GM18909 (cell line): ENCODE measurements at regions not wholly inside any gene's neighbourhood (a gene's known extent, or its start where the extent isn't known, plus 50 kb on each side); places are given as distances from the start of the nearest gene placed in this dataset.
"Not testable (repeated sequence)": the region's sequence is repeated elsewhere in the genome, so short reads cannot be mapped to it uniquely, and the experiment has no call there.

ENCODE experiments used
- ATAC-seq: cut with Tn5 transposase; IDR thresholded peaks from one replicate; pipeline ENCODE4 v1.9.1; 2021; ENCODE audit warnings: mild to moderate bottlenecking; ENCODE audit not compliant: unreplicated experiment, poor library complexity

DNA sequence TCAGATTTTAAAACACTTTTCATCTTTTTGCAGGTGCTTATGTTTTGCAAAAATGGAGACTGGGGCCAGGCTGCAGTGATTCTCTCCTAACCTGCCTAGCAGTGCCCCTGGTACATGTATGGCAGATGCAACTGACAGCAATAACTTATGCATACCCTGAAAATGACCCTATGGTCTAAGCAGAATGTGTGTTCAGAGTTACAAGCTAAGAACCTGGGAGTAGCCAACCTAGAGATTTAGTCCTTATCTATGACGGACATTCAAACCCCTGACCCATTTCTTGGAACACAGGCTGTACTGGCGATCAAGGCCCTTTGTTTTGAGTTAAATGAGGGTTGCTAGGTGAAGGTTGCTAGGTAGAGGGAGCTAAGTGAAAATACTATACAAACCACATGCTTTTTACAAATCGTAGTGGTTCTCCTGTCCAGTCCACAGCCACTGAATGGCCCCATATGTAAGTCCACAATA, 184.9 kb upstream of the SESN3 start:
- no peak for ATAC-seq

DNA sequence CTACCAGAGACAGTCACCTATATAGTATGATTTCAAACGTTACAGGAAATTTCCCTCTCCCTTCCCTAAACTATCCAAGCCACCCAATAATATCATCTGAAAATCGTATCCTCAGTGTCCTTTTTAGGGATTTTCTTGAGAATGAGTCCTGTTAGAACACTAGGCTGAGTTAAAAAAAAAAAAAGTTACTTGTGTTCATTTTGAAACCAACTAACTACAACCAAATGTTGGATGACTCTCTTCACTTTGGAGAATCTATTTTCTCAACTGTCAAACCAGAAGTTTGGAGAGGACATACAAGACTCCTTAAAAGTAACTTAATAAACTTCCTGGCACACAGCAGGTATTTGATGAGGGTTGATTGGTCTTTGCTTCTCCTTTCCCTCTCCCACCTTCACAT, 183.2 kb upstream of the SESN3 start:
- no peak for ATAC-seq

DNA sequence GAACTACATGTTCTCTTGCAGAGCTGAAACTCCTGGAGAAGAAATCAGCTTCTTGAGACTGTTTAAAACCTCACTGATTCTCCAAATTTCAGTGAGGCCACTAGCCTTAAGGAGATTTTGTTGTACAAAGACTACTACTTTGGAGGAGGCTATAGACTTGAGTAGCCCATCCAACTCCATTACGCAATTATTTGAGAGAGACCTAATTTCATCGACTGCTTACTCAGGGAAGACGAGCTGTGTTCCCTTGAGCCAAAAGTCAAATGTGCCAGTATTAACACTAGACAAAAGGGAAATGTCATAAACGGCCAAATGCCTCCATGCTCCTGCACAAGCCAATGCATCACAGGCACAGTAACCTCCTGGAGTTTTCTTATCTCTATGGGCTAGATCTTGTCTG, 182.8 kb upstream of the SESN3 start:
- ATAC-seq: no peak

DNA sequence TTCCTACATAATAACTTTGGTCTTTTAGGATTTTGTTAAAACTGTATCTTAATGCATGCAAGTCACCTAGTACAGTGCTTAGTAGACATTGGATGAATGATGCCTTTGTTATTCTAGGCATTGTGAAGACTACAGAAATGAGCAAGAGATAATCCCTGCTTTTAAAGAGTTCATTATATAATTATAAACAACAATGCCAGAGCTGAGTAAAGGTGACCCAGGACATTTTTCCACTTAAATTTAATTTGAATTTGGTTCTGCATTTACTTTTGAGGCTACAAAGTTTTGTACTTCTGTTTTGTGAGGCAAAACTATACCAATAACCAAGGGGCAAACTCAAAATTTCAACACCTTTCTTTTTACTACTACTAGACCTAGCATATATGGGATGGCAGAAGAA, 182.0 kb upstream of the SESN3 start:
- no peak for ATAC-seq

DNA sequence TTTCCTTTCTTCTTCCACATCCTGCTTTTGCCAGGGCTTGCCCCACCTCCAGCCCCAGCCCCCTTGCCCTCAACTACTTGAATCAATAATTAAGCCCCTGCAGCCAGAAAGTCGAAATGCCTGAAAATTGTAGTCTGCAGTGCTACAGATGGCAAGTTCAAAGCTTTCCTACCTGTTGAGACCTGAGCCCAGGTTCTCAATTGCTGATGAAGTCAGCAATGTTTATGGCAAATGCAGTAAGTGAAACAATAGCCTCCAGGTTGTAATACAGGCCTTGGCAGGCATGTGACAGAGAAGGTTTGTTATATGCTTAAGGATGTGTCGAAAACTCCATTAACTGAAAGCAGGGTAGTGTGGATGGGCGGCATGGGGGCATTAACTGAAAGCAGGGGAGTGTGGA, 181.1 kb upstream of the SESN3 start:
- no peak for ATAC-seq

DNA sequence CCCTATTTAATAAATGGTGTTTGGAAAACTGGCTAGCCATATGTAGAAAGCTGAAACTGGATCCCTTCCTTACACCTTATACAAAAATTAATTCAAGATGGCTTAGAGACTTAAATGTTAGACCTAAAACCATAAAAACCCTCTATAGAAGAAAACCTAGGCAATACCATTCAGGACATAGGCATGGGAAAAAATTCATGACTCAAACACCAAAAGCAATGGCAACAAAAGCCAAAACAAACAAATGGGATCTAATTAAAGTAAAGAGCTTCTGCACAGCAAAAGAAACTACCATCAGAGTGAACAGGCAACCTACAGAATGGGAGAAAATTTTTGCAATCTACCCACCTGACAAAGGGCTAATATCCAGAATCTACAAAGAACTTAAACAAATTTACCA, 179.7 kb upstream of the SESN3 start:
- not testable (repeated sequence) for ATAC-seq

DNA sequence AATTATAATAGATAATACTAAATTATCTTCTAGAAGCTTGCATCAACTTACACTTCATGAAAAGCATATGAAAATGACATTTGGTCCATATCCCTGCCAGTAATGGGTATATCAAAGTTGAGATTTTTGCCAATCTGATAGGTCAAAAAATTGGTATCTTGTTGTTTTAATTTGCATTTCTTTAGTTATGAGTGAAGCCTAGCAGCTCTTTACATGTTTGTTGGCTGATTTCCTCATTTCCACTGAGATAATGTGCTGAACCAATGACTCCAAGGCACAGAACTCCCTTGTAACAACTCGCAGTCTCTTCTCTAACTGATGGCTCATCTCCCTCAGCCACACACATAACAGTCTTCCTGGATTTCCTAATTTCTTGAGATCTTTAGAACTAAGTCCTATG, 175.3 kb upstream of the SESN3 start:
- no peak for ATAC-seq

DNA sequence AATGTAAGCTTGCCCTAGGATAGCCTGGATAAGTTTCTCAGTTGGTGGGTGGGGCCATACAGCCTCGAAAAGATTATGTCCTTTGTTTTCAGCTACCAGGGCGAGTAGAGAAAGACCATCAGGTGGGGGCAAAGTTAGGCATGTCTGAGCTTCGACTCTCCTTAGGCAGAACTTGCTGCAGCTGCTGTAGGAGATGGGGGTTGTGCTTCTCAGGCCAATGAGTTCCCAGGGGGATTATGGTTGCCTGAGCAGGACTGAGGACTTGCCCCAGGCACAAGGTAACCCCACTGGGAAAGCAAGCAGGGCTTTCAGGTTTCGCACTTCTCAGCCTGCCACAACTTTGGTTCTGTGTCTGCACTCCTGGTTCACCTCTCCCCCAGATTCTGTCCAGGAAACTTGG, 173.4 kb upstream of the SESN3 start:
- ATAC-seq: no peak

DNA sequence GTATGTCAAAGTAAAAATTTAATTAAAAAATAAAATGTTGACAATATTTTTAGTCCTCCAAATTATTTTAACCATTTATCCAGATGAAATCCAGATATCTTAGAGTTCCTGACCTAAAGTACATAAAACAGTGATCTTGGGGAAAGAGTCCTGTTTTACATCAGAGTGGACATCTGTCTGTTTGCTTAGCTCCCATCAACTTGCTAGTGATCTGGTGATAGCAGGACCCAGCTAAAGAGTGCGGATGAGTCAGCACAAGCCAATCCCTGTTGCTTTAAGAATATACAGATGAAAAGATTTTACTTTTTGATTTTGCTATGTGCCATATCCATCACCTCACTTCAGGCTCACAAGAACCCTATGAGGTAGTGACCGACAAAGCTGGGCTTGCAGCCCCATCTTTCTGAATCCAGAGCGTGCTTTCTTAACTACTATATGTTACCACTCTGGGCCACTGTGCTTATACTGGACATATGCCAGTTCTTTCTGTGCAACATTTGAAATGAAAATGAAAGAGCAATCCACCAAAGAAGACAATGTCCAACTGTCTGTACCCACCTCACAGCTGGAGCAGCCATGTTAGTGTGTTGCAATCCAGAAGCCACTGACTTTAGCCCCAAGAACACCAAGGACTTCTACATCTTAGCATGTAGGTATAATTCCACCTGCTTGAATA, 167.6 kb upstream of the SESN3 start:
- ATAC-seq: no peak

DNA sequence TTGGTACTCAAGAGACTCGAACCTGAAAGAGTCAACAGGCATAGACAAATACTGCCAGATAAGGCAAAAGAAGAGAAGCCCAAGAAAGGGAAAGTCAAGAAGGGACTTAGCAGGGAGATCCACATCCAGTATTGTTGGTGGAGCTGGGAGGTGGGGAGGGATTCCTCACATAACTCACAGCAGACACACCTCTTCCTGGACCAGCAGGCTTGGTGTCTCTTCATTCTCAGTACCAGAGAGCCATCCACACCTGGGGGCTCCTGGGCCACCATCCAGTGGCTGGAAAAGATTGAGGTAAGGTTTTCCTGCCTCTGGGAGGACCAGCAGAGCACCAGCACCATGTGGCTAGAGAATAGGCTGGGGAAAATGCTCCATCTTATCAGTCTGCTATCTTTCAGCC, 161.6 kb upstream of the SESN3 start:
- no peak for ATAC-seq

DNA sequence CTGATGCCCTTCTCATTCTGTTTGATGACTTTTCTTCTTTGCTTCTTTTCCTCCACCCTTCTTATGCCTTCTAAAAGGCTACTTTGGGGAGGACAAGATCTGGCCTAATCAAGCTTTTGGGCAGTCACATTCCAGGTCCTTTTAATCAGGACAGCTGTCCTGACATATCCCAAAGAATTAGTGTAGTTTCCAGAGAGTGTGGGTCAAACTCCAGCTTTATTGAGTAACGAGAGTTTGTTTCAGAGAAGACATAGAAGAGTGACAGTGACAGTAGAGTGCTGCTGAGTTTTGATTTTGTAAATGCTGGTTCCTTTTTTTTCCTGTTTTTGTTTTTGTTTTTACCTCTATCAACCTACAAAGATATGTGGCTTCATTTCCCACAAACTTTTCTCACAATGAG, 158.4 kb upstream of the SESN3 start:
- ATAC-seq: no peak

DNA sequence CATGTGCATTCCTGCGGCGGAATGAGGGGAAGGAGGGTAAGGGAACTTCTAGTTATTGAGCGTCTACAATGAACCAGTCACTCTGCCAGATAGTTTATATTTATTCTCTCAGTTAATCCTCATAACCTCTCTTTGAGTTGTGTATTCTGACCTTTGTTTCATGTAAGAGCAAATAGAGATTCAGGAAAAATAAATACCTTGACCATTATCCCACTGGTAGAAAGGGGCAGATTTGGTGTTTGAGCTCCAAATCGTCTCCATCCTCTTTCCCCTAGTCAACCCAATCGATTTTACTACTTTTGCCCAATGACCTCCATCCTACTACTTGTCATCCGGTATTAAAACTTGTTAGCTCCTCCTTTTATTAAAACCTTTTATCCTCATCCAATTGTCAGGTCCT, 157.1 kb upstream of the SESN3 start:
- no peak for ATAC-seq

DNA sequence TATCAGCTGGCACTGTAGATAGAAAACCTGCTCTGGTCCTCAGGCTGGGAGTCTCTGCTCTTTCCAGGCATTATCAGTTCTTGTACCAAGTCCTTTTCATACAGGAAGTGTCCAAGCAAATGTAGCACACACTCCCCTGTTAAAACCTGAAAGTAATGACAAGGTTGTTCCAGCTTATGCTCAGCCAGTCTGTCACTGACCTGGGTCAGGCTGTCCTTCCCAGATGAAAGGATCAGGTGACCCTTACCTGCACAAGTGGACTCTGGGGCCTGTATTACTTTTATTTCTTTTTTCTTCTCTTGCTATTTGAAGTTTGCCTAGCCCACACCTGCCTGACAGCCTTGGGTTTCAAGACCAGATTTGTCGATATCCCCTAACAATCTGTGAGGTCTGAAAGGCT, 156.3 kb upstream of the SESN3 start:
- no peak for ATAC-seq

DNA sequence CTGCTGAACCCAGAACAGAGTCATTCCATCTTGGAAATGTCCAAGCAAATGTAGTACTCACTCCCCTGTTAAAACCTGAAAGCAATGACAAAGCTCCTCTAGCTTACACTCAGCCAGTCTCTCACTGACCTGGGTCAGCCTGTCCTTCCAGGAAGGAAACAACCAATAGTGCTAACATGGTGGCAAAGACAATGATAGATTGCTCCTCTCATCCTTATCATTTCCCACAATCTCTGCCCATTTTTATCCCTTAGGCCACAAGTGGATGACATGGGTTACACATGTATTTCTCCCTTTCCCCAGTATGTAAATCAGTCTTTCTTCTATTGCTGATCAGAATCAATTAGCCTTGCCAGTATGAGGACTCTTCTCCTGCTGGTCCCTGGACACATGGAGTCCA, 154.6 kb upstream of the SESN3 start:
- no peak for ATAC-seq

DNA sequence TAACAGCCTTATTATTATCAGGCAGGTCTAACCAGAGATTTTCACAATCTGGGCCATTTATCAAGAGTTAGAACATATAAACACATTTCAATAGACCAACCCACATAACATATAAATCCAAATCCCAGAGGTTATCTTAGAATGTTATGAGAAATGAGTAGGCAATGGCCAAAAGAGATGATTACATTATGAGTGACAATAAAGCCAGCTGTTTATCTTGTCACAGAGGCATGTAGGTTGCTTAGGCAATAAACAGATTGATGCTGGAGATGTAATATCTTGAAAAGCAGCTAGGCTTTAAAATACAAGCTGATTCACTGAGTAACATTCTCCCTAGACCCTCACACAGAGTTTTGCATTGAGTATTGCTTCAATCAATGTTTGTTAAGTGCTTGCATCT, 148.5 kb upstream of the SESN3 start:
- ATAC-seq: no peak

DNA sequence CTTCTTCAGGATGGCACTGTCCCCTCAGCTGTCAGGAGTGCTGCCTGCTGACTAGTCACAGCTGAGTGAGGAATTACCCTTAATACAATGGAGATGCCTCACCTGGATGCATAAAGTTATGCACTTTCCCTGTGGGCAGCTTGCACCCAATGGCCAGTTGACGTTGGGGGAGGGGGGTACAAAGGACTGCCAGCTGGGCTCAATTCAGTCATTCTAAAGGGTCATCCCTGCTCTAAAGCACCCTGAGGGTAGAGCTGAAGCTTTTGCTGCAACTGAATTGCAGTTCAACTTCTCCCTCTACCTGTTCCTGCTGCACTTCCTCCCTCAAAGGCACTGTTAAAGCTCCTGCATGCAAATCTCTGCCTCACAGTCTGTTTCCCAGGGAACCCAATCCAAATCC, 147.8 kb upstream of the SESN3 start:
- ATAC-seq: no peak

DNA sequence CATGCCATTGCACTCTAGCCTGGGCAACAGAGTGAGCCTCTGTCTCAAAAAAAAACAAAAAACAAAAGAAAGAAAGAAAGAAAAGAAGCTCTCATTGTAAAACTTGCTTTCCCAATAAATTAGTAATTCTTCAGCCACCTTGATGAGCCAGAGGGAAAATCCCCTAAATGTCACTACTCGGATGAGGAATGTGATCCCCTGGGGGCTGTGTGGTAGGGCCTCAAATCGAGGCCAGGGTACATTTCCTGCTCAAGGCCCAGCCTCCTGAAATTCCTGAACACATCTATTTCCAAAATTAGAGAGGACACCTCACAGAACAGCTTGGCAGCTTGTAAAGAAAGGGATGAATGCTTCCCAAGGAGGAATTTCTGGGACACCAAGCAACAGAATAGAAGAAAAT, 147.1 kb upstream of the SESN3 start:
- no peak for ATAC-seq

DNA sequence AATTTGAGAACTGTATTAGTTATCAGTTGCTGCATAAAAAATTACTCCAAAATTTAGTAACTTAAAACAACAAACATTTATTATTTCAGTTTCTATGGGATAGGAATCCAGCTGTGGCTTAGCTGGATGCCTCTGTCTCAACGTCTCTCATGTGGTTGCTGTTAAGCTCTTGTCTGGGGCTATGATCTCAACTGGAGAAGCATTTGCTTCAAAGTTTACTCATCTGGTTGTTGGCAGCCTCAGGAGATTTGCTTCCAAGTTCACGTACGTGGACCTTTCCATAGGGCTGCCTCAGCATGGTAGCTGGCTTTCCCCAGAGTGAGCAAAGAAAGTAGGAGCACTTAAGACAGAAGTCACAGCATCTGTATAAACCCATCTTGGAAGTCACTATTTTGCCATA, 144.9 kb upstream of the SESN3 start:
- no peak for ATAC-seq

DNA sequence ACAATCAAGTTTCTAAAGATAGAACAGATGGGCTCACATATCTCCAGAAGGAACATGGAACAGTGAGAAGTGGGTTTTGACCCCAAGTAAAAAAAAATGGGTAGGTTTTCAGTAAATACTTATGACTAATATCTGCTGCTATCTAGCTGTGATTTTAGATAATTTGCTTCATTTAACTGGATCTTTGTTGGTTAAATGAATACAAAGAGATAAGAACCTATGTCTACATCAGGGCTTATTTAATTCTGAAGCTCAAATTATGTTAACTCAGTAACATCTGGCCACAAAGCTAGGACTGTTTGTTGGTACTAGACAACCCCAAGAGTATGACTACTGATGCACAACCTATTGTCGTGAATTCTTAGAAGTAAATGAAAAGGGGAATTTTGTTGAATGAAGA, 144.4 kb upstream of the SESN3 start:
- no peak for ATAC-seq

DNA sequence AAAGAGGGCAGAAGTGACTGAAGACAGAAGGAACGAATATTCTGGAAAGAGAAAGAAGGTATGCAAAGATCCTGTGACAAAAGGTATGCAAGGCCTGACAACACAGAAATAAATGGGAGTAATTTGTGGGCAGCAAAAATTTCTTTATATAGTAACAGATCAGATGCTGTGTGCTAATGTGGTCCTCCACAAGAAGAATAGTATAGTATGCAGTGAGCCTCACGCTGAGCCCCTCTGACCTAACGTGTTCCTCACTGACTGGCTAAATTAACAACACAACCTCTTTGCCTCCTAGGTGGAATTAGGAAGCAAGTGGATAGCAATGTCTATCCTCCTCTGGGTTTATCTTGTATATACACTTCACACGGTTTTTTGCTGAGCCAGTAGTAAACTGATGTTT, 143.1 kb upstream of the SESN3 start:
- ATAC-seq: no peak

DNA sequence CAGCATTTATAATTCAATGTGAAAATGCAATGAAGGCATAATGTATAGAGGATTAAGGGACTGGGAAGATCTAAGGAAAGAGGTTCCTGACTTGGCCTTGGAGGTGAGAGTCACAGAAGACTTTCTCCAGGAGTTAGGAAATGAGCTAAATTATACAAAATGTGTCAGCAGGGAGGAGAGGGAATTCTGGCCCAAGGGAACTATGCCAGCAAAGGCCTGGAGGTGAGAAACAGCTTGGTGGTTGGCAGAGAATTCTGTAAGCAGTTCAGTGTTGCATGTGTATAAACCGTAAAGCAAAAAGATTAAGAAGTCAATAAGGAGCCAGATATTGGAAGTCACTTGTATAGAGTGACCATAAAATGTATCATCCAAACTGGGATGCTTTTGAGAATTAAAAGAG, 142.2 kb upstream of the SESN3 start:
- ATAC-seq: no peak

DNA sequence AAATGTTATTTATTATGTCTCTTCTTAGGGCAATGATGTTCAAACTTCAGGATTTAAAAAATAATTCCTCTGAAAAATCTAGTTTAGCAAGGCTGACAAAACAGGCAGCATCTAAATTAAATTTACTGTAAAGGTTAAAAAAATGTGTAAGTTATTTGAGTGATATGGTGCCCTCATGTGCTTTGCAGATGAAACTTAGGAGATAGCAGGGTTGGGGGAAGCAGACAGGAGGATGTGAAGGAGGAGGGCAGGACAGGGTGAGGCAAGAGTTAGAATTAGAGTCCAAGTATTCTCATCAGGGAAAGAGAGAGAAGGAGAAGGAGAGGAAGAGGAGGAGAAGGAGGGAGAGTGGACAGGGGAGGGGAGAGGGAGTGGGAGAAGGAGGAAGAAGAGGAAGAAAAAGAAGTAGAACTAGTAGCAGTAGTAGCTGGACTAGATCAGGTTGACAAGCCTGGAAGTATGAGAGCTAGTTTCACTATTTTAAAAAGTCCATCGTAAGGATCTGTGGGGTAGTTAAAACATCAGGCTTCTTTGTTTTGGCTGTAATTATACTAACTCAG, 141.2 kb upstream of the SESN3 start:
- no peak for ATAC-seq

DNA sequence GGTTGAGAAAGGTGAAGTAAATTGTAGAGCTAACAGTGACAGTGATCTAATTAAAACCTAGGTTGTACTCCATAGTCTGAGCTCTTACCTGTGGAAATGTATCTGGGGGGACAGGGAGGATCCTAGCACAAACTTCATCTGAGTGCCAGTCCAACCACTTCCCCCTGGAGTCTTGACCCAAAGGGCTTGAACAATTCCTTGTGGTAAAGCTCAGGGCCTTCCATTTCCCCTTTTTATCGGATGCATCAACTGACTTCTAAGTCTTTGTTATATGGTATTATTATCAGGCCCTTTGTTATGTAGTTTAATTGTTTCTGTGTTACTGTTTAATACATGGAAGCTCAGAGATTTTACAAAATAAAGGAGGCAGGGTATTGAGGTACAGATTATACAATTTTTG, 140.2 kb upstream of the SESN3 start:
- no peak for ATAC-seq
